ENCODE measurements at regions not wholly inside any gene's neighbourhood (a gene's known extent, or its start where the extent isn't known, plus 50 kb on each side); places are given as distances from the start of the nearest gene placed in this dataset.

GRCh38 chr5:104237586-104237985 lies 675.0 kb upstream of the NUDT12 start:
- DNase-seq: no peak

- no peak for DNase-seq
Observed at GRCh38 chr5:104223885-104224773, 661.5 kb upstream of the NUDT12 start.

GRCh38 chr5:104218200-104218599 lies 655.6 kb upstream of the NUDT12 start:
- no peak for DNase-seq

- no peak for DNase-seq
Observed at GRCh38 chr5:104213216-104213615, 650.6 kb upstream of the NUDT12 start.

- no peak for DNase-seq
Observed at GRCh38 chr5:104199771-104200170, 637.2 kb upstream of the NUDT12 start.

GRCh38 chr5:104198156-104198555 lies 635.6 kb upstream of the NUDT12 start:
- no peak for DNase-seq

GRCh38 chr5:104189909-104190308 lies 627.3 kb upstream of the NUDT12 start:
- no peak for DNase-seq

GRCh38 chr5:104189031-104189430 lies 626.4 kb upstream of the NUDT12 start:
- DNase-seq: no peak

GRCh38 chr5:104187656-104188055 lies 625.1 kb upstream of the NUDT12 start:
- no peak for DNase-seq

GRCh38 chr5:104186510-104186909 lies 623.9 kb upstream of the NUDT12 start:
- DNase-seq: no peak

GRCh38 chr5:104186100-104186499 lies 623.5 kb upstream of the NUDT12 start:
- DNase-seq: no peak

- no peak for DNase-seq
Observed at GRCh38 chr5:104184264-104184663, 621.7 kb upstream of the NUDT12 start.

GRCh38 chr5:104178829-104179456 lies 616.4 kb upstream of the NUDT12 start:
- no peak for DNase-seq

- DNase-seq: no peak
Observed at GRCh38 chr5:104178066-104178465, 615.5 kb upstream of the NUDT12 start.

- DNase-seq: no peak
Observed at GRCh38 chr5:104177651-104178050, 615.1 kb upstream of the NUDT12 start.

GRCh38 chr5:104172976-104173375 lies 610.4 kb upstream of the NUDT12 start:
- no peak for DNase-seq

GRCh38 chr5:104171958-104172690 lies 609.5 kb upstream of the NUDT12 start:
- no peak for DNase-seq

- DNase-seq: no peak
Observed at GRCh38 chr5:104170926-104171325, 608.3 kb upstream of the NUDT12 start.

- DNase-seq: no peak
Observed at GRCh38 chr5:104146652-104147051, 584.1 kb upstream of the NUDT12 start.

GRCh38 chr5:104139840-104140239 lies 577.3 kb upstream of the NUDT12 start:
- DNase-seq: no peak

GRCh38 chr5:104130320-104130719 lies 567.7 kb upstream of the NUDT12 start:
- DNase-seq: no peak

- DNase-seq: no peak
Observed at GRCh38 chr5:104128348-104128747, 565.8 kb upstream of the NUDT12 start.

GRCh38 chr5:104126980-104127379 lies 564.4 kb upstream of the NUDT12 start:
- no peak for DNase-seq

- DNase-seq: no peak
Observed at GRCh38 chr5:104119529-104119928, 556.9 kb upstream of the NUDT12 start.
